ENCODE measurements at regions not wholly inside any gene's neighbourhood (a gene's known extent, or its start where the extent isn't known, plus 50 kb on each side); places are given as distances from the start of the nearest gene placed in this dataset.

GRCh38 chr3:160154033-160154432, 71.2 kb upstream of the C3orf80 start:
- no peak for DNase-seq (ENCODE audit: low read depth, low spot score)
- H3K36me3 Mint-ChIP-seq (ENCODE audit: low read depth): no peaks in the 10 kb centered on the region
- H3K27ac Mint-ChIP-seq (ENCODE audit: unreplicated experiment): no peak overlapping the region
- H3K9me3 Mint-ChIP-seq: no peaks in the 10 kb centered on the region
- H3K4me1 Mint-ChIP-seq: peaks cover 15% of the 10 kb centered on the region
- H3K27me3 Mint-ChIP-seq (ENCODE audit: low read depth): no peaks in the 10 kb centered on the region
- H3K4me3 Mint-ChIP-seq: no peak overlapping the region
- TF ChIP-seq CTCF (conservative IDR thresholded peaks at IDR 0.05): no peak

- DNase-seq (ENCODE audit: low read depth, low spot score): no peak
- H3K4me3 Mint-ChIP-seq: no peak overlapping the region
- no peaks in the 10 kb centered on the region for H3K27me3 Mint-ChIP-seq (ENCODE audit: low read depth)
- H3K27ac Mint-ChIP-seq (ENCODE audit: unreplicated experiment): no peak overlapping the region
- no peaks in the 10 kb centered on the region for H3K9me3 Mint-ChIP-seq
- peaks cover 20% of the 10 kb centered on the region for H3K4me1 Mint-ChIP-seq
- H3K36me3 Mint-ChIP-seq (ENCODE audit: low read depth): no peaks in the 10 kb centered on the region
- TF ChIP-seq CTCF (conservative IDR thresholded peaks at IDR 0.05): no peak
These were observed 70.6 kb upstream of the C3orf80 start for GRCh38 chr3:160154596-160154995.

- no peaks in the 10 kb centered on the region for H3K36me3 Mint-ChIP-seq (ENCODE audit: low read depth)
- H3K4me3 Mint-ChIP-seq: no peak overlapping the region
- H3K4me1 Mint-ChIP-seq: peaks cover 44% of the 10 kb centered on the region
- H3K27ac Mint-ChIP-seq (ENCODE audit: unreplicated experiment): peak overlapping the region; percentile 44
- no peak for TF ChIP-seq CTCF (conservative IDR thresholded peaks at IDR 0.05)
- no peaks in the 10 kb centered on the region for H3K27me3 Mint-ChIP-seq (ENCODE audit: low read depth)
- H3K9me3 Mint-ChIP-seq: no peaks in the 10 kb centered on the region
- no peak for DNase-seq (ENCODE audit: low read depth, low spot score)
These were observed 67.9 kb upstream of the C3orf80 start for GRCh38 chr3:160157321-160157720.

GRCh38 chr3:160159341-160159740, 65.9 kb upstream of the C3orf80 start:
- TF ChIP-seq CTCF (conservative IDR thresholded peaks at IDR 0.05): no peak
- Mint-ChIP-seq H3K4me3 (no peak overlapping the region), H3K27me3 (ENCODE audit: low read depth) (no peaks in the 10 kb centered on the region), H3K4me1 (peaks cover 48% of the 10 kb centered on the region), H3K36me3 (ENCODE audit: low read depth) (no peaks in the 10 kb centered on the region), H3K9me3 (no peaks in the 10 kb centered on the region), H3K27ac (ENCODE audit: unreplicated experiment) (peak overlapping the region; percentile 65)
- no peak for DNase-seq (ENCODE audit: low read depth, low spot score)

GRCh38 chr3:160159806-160160205, 65.4 kb upstream of the C3orf80 start:
- TF ChIP-seq CTCF (conservative IDR thresholded peaks at IDR 0.05): no peak
- H3K36me3 Mint-ChIP-seq (ENCODE audit: low read depth): no peaks in the 10 kb centered on the region
- H3K4me1 Mint-ChIP-seq: peaks cover 50% of the 10 kb centered on the region
- peak overlapping the region; percentile 65 for H3K27ac Mint-ChIP-seq (ENCODE audit: unreplicated experiment)
- H3K9me3 Mint-ChIP-seq: no peaks in the 10 kb centered on the region
- no peaks in the 10 kb centered on the region for H3K27me3 Mint-ChIP-seq (ENCODE audit: low read depth)
- no peak overlapping the region for H3K4me3 Mint-ChIP-seq
- no peak for DNase-seq (ENCODE audit: low read depth, low spot score)

- H3K27ac Mint-ChIP-seq (ENCODE audit: unreplicated experiment): peak overlapping the region; percentile 89
- H3K36me3 Mint-ChIP-seq (ENCODE audit: low read depth): no peaks in the 10 kb centered on the region
- peak overlapping the region; percentile 42 for H3K4me3 Mint-ChIP-seq
- DNase-seq (ENCODE audit: low read depth, low spot score): no peak
- peaks cover 58% of the 10 kb centered on the region for H3K4me1 Mint-ChIP-seq
- H3K27me3 Mint-ChIP-seq (ENCODE audit: low read depth): no peaks in the 10 kb centered on the region
- no peaks in the 10 kb centered on the region for H3K9me3 Mint-ChIP-seq
- no peak for TF ChIP-seq CTCF (conservative IDR thresholded peaks at IDR 0.05)
These were observed 63.3 kb upstream of the C3orf80 start for GRCh38 chr3:160161921-160162320.

All from neural crest cell (in vitro differentiated cells).